CD4-positive, alpha-beta T cell treated with Interleukin-6 at 100 ng/mL for 8 hours (primary cell): ENCODE measurements at regions not wholly inside any gene's neighbourhood (a gene's known extent, or its start where the extent isn't known, plus 50 kb on each side); places are given as distances from the start of the nearest gene placed in this dataset.
A peak's percentile ranks its signal among the peaks of the same experiment; 100 is the strongest.
"Not testable (repeated sequence)": the region's sequence is repeated elsewhere in the genome, so short reads cannot be mapped to it uniquely, and the experiment has no call there.

ENCODE experiments used
- DNase-seq: peaks from one replicate; pipeline ENCODE4 v3.0.0-alpha.2; 2020; ENCODE audit warnings: mixed read lengths, low spot score

DNA sequence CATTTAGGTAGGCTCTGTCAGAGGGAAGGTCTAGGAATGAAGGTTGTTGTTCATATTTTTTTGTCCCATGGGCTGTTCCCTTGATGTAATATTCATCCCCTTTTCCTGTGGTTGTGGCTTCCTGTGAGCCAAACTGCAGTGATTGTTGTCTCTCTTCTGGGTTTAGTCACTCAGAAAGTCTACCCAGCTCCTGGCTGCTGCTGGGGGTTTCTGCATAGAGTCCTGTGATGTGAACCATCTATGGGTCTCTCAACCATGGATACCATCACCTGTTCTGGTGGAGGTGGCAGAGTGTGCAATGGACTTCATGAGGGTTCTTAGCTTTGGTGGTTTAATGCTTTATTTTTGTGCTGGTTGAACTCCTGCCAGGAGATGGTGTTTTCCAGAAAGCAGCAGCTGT, 122.8 kb downstream of the ZC4H2 start:
- DNase-seq, result no peak

DNA sequence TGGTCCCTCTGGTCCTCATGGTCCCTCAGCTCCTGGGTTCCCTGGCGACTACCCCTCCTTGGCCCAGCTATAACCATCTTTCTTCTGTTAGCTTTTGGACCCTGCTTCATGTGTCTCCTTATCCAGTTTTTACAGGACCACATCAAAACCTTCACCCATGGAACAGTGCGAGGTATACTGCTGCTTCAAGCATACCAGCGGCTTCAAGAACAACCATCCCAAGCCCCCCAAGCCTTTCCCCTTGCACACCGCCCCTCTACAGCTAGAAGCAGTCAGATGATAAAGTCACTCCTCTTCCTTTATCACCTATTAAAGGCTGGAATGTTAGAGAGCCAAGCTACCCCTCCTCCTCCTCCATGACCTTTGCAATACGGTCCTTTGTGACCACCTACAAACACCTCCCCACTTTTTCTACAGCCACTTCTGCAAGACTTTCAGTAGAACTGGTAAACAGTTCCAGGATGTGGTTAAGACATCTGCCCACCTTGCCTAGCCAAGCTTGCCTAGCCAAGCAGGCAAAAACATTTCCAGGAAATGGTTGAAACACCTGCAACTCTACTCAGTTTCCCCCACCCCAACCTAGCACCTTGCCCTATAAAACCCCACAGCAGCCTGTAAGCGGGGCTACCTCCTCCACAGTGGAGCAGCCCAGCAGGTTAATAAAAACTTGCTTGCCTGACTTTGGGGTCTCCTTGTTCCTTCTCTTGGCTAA, 125.7 kb downstream of the ZC4H2 start:
- peak; percentile 31 for DNase-seq

DNA sequence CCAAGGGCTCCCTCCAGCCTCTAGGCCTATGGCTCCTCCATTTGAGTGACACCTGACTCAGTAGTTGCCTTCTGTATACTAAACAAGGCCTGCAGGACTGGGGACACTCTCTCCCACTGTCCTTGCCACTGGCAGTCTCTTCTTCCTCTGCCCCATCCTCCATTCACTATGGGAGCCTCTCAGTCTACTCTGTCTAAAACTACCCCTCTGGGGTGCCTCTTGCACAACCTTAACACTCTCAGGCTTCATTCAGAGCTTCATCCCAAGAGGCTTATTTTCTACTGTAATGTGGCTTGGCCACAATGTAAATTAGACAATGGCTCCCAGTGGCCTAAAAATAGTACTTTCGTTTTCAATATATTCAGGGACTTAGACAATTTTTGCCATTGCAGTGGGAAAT, 133.0 kb downstream of the ZC4H2 start:
- no peak for DNase-seq

DNA sequence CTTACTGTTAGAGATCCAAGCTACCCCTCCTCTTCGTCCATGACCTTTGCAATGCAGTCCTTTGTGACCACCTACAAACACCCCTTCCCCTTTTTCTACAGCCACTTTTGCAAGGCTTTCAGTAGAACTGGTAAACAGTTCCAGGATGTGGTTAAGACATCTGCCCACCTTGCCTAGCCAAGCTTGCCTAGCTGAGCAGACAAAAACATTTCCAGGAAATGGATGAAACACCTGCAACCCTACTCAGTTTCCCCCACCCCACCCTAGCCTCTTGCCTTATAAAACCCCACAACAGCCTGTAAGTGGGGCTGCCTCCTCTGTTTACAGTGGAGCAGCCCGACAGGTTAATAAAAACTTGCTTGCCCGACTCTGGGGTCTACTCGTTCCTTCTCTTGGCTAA, 133.8 kb downstream of the ZC4H2 start:
- DNase-seq, result peak; percentile 34

DNA sequence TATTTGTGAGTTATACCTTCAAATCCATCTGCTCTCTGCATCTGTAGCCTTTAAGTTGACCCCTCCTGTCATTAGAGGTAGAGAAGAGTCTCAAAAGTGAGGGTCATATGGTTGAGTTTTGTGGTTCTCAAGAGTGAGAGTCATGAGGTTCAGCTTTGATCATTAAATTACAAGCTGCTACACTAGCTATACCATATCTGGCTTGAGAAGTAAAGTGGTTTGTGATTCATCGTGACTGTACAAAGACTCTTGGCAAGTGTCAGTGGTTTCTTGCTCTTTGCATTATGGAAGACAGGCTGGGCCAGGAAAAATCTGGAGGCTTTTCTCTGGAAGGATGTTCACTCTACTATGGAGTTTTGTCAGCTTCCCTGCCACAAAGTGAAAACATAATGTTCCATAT, 170.6 kb downstream of the ZC4H2 start:
- DNase-seq, result no peak

DNA sequence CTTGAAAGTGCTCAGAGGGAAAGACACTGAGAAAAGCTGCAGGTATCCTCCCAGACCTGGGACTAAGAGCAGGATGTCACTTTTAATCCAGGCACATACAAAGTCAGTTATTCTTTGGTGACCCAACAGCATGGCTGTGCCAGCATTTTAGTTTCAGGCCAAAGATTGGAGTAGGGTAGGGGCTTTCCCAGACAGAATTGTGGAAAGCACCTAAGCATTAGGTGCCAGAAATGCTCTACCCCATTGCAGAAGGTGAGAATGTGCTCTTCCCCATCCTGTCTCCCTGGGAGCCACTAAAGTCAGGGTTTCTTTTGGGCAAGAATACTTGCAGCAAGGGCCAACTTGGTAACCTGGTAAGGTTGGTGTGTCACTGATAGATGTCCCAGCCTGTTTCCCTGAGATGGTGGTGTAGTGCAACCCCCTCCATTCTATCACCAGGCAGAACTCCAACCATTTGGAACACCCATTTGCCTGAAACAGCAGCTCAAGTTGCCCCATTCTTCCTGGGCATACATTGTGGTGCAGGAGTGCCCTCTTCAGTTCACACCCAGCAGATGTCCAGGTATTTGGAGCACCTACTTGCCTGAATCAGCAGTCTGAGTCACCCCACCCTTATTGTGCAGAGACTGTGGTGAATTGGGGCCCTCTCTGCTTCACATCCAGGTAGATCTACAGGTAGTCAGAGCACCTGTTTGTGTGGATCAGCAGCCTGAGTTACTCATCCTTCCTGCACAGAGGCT, 183.5 kb downstream of the ZC4H2 start:
- no peak for DNase-seq

DNA sequence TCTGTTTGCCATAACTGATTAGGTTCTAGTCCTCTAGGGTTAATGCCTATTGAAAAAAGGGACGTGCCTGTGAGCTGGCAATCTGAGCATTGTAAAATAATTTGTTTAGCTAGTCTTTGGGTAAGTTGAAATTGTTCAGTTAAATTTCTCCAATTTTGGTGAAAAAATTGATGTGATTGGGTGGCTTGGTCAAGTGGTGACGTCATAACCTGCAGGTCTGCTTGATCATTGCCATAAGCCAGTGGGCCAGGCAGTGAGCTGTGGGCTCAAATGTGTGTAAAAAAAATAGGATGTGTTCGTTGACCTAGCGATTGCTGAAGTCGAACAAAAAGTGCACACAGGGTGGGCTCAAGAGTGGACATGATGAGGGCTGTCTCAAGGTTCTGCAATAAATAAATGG, 193.3 kb downstream of the ZC4H2 start:
- DNase-seq, result no peak

DNA sequence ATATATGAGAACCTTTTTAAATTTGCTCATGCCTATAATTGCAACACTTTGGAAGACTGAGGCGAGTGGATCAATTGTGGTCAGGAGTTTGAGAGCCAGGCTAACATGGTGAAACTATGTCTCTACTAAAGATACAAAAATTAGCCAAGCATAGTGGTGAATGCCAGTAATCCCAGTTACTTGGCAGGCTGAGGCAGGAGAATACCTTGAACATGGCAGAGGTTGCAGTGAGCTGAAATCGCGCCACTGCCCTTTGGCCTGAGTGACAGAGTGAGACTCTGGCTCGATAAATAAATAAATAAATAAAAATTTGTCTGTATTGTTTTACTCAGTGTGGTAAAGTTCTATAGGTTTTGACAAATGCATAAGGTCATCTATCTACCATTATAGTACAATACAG, 218.2 kb downstream of the ZC4H2 start:
- DNase-seq, result no peak

DNA sequence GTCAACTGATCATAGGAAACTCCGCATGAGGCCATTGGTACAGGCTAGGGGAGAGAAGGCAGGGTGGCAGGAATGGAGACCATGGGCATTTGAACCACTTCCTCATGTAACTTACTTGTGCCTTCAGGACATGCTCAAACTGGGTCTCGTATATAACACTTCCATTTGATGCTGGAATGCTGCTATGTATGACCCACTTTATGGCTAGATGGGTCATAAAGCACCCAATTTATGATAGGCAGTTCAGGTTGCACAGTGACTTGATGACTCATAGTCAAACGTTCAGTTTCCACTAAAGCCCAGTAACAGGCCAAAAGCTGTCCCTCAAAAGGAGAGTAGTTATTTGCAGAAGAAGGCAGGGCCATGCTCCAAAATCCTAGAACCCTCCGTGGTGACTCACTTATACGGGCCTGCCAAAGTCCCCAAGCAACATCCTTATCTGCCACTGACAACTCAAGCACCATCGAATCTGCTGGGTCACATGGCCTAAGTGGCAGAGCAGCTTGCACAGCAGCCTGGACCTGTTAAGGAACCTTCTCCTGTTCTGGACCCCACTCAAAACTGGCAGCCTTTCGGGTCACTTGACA, 236.4 kb downstream of the ZC4H2 start:
- DNase-seq, result no peak

DNA sequence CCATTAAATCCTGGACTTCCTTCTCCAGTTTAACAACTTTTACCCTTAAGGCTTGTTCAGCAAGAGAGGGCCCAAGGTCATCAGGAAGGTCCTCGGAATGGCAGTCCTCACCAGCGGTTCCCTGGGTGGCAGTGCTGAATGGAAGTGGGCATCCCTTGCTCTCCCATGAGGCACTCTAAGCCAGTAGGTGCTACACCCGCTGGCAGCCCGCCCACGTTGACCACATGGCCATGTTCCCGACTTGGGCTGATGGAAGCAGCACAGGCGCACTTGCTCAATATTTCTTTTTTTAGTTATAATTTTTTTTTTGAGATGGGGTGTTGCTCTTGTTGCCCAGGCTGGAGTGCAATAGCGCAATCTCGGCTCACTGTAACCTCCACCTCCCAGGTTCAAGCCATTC, 277.9 kb downstream of the ZC4H2 start:
- no peak for DNase-seq

DNA sequence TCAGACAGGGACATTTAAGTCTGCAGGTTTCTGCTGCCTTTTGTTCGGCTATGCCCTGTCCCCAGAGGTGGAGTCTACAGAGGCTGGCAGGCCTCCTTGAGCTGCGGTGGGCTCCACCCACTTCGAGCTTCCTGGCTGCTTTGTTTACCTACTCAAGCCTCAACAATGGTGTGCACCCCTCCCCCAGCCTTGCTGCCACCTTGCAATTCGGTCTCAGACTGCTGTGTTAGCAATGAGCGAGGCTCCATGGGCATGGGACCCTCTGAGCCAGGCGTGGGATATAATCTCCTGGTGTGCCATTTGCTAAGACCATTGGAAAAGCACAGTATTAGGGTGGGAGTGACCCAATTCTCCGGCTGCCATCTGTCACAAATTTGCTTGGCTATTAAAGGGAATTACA, 280.9 kb downstream of the ZC4H2 start:
- not testable (repeated sequence) for DNase-seq

DNA sequence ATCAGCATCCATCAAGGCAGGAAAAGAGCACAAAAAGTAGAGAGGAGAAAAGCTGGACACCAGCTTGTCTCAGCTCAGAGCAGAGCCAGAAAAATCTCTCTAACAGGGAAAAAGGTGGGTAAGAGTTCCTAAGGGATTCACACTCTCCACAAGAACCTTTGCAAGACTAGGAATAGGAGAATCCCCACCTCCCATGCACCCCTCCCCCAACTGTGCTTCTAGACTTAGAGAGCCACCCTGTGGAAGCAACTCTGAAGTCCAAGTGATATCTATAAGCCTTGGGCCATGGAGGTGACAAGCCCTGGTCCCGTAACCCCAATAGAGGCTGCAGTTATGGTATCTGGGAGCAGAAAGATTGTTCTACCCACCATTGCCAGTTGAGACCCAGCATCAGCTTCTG, 267.6 kb upstream of the MTMR8 start:
- DNase-seq, result no peak

DNA sequence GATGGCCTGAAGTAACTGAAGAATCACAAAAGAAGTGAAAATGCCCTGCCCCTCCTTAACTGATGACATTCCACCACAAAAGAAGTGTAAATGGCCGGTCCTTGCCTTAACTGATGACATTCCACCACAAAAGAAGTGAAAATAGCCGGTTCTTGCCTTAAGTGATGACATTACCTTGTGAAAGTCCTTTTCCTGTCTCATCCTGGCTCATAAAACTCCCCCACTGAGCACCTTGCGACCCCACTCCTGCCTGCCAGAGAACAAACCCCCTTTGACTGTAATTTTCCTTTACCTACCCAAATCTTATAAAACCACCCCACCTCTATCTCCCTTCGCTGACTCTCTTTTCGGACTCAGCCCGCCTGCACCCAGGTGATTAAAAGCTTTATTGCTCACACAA, 262.0 kb upstream of the MTMR8 start:
- DNase-seq, result not testable (repeated sequence)

DNA sequence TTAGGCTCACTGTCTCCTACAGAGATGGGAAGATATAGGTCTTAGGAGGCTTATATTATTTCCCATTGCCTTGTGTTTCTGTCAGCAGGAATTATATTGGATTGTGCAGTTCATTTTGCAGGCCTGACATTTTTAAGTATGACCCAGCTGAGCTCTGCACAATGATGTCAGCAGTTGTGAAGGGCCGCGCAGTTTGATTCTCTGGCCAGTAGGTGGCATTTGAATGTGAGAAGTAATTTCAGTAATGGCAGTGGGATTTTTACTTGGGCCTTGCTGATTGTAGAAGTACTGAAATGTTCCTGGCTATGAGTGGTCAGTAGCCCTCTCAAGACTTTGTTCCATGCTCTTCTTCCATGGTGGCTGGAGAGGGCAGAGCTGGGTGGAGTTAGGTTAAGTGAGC, 247.2 kb upstream of the MTMR8 start:
- DNase-seq, result no peak
